Fibroblast of skin of abdomen (primary cell): ENCODE measurements at regions not wholly inside any gene's neighbourhood (a gene's known extent, or its start where the extent isn't known, plus 50 kb on each side); places are given as distances from the start of the nearest gene placed in this dataset.

ENCODE experiments used
- DNase-seq: peaks from one replicate; pipeline ENCODE4 v3.0.0-alpha.2; 2013

- no peak for DNase-seq
Measured at GRCh38 chr16:51365715-51366114, 214.6 kb upstream of the SALL1 start.

DNA sequence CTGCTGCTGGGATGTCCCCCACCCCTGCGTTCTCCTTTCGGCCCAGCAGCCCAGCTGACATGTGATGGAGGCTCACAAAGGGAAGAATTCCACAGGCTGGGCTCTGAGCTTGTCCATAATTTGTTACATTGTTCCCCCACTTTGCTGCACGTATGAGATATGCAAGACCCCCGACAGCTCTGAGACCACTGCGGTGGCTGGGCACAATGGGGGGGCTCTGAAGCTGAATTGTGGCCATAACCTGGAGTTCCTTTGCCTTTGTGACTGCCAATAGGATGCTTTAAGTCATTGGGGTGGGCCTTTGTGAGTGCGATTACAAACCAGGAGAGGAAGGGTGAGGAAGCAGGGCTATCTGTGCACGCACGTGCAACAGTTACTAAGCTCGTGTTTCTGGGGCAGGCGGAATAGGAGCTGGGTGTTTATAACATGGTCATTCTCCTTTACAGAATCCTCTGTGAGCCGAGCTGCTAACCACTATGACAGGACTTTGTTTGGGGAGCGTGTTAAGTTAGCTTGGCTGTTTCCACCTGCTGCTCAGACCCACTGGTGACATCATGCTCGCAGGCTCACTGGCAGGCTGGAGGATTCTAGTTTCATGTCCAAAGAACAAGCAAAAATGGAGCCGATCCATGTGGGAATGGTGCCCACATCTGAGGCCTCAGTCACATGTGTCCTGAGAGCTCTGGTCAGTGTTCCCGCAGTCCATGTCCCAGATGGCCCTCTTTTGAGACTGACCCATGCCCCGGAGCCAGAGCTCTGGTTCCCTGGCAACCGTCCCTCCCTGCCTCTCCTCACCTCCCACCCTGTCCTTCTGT is 208.3 kb upstream of the SALL1 start:
- DNase-seq = no peak

- DNase-seq = no peak
Measured at GRCh38 chr16:51357839-51358238, 206.8 kb upstream of the SALL1 start.

DNA sequence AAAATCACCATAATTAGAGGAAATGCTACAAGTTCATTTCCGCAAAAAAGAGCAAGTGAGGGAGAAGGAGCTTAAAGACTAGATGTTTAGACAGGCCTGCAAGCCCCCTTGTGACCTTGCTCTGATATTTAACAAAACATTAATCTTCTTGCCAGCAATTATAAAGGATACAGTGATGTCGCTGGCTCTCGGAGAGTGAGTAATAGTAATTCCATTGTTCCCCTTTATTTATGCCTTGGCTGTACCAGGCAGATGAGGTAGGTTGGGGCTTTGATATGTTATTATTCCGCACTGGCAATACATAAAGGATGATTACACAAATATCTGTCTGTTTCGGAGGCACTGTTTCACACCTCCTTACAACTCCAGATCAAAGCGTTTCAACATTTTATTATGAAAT is 204.8 kb upstream of the SALL1 start:
- DNase-seq = no peak

GRCh38 chr16:51355195-51355594 is 204.1 kb upstream of the SALL1 start:
- no peak for DNase-seq

DNA sequence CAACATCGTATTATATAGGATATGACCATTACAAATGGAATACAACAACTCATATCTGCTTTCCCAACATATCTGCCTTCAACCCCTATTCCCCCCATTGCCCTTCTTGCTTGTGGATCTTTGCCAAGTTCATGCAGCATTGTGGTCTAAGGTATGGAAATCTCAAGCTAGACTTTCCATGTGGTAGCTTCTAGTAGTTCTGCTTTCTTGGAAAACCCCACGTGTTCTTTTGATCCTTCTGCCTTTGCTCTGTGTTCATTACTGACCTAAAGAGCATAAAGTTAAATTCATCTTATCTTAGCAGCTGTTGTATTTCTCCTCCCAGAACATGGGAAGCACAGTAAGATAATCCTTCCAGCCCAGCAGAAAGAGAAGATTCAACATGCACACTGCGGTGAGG is 202.0 kb upstream of the SALL1 start:
- DNase-seq = no peak

DNA sequence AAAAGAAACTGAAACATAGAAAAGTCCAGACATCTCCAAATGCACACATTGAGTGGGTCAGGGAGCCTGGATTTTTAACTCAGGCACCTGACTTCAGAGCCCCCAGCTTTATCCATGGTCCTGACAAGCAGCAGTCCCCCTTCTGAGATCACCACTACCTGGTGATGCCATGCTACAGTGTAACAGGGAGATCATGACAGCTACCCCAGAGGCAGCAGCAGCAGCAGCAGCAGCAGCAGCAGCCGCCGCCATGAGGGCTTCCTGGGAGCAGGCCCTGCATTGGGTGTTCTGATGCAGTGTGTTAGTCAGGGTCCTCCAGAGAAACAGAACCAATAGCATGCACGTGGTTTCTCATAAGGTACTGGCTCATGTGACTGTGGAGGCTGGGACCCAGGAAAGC is 198.6 kb upstream of the SALL1 start:
- no peak for DNase-seq

GRCh38 chr16:51343411-51343810 is 192.3 kb upstream of the SALL1 start:
- DNase-seq = no peak

DNA sequence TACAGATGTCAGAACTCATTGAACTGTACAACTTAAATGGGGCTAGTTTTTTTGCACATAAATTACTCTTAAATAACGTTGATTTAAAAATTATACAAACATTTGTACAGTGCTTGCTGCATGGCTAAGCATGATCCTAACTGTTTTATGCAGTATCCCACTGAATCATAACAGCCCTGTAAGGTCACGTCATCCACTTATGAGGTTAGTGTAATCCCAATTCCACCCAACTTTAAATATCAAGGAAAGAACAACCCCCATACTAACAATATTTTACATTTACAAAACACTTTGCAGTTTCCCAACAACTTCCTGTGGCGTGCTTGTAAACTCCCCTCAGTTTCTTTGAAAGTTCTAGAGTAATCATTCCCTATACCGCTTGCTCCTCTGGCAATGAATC is 190.1 kb upstream of the SALL1 start:
- DNase-seq = no peak

DNA sequence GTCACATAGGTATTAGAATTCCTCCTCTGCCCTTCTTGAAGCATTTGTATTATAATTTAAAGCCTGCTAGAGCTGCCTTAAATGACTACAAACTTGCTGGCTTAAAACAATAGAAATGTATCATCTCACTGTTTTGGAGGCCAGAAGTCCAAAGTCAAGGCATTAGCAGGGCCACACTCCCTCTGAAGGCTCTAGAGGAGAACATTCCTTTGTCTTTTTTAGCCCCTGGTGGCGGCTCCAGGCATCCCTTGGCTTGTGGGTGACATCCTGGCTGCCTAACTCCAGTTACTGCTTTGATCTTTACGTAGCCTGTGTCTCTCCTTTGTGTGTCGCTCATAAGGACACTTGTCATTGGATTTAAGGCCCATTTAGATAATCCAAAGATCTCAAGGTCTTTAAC is 186.6 kb upstream of the SALL1 start:
- no peak for DNase-seq

- peak; percentile 35 for DNase-seq
Measured at GRCh38 chr16:51328733-51329132, 177.7 kb upstream of the SALL1 start.

- peak; percentile 74 for DNase-seq
Measured at GRCh38 chr16:51327001-51327400, 175.9 kb upstream of the SALL1 start.

DNA sequence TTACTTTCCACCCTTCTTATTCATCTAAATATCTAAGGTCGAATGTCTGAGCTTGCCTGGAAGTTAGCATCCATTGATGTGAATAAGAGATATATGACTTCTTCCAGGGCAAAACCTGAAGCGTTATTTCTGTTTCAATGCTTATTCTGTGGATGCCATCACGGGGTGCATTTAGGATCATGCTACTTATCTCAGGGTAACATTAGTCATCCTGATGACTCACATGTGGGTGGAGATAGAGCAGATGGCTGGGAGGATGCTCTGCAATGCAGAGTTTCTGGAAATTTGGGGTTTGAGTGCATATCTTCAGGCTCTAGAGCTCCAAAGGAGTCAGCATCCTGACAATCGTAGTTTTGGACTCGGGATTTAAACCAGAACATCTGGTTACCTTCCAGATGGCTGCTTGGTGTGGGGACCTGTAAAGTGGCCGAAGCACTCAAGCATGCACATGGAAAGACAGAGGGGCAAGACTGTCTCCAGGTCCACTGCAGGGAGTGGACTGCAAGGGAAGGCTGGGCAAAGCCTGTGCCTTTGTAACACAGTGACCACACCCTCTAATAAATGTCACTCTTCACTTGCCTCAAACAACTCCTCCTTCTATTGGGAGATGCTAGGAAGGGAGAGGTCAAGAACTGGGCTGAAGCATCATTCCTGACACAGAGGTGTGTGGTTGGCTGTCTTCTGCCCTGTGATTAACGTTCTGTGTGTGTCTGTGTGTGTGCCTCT is 175.2 kb upstream of the SALL1 start:
- DNase-seq = peak; percentile 83

DNA sequence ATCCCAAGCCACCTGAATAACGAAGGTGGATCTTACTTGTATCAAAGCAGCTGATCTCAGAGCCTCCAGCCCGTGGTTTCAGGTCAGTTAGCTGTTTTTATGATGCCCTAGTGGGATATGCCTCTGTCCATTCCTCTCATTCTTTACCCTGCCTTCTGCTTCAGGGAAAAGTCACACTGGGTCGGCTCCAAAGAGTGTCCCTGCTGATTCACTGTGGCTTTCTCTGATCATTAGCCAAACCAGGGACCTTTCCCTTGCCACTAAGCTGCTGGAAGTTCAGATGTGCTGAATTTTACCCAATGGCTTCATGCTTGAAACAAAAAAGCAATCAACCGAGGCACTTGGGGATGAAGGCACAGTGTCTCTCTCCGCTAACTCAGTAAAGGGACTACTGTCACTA is 170.2 kb upstream of the SALL1 start:
- no peak for DNase-seq

GRCh38 chr16:51317575-51317974 is 166.5 kb upstream of the SALL1 start:
- no peak for DNase-seq

- no peak for DNase-seq
Measured at GRCh38 chr16:51313198-51313597, 162.1 kb upstream of the SALL1 start.

GRCh38 chr16:51312363-51313150 is 161.5 kb upstream of the SALL1 start:
- DNase-seq = no peak

GRCh38 chr16:51310159-51310558 is 159.1 kb upstream of the SALL1 start:
- no peak for DNase-seq

GRCh38 chr16:51306886-51307595 is 156.0 kb upstream of the SALL1 start:
- no peak for DNase-seq

- DNase-seq = peak; percentile 83
Measured at GRCh38 chr16:51306116-51306515, 155.0 kb upstream of the SALL1 start.

DNA sequence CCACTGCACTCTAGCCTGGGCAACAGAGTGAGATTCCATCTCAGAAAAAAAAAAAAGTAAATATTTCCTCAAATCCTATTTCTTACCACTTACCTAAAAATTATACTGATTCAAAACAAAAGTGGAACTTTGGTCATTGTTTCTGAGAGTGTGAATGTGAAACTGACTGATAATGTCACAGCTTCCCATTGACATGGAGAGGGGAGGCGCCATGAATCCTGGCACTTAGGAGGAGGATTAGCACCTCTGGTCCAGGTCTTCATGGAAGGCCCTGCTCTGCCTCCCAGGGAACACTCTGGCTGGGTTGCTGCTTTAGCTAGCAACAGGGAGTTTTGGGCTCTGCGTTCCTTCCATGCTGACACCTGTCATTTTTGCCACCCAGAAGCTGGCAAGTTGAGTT is 154.3 kb upstream of the SALL1 start:
- DNase-seq = no peak

- DNase-seq = no peak
Measured at GRCh38 chr16:51302042-51302441, 151.0 kb upstream of the SALL1 start.

GRCh38 chr16:51298800-51299199 is 147.7 kb upstream of the SALL1 start:
- DNase-seq = no peak
